Endothelial cell of umbilical vein (primary cell): ENCODE measurements at regions not wholly inside any gene's neighbourhood (a gene's known extent, or its start where the extent isn't known, plus 50 kb on each side); places are given as distances from the start of the nearest gene placed in this dataset.

Experiments
- BruUV-seq: library from RNA; stranded (reverse); fragments of 400-500 nt; replicated peaks from 2 replicates; lab custom pipeline; 2021; lab: Mats Ljungman, UMichigan
- CTCF ChIA-PET: fragments of 300-600, 350-600 bp; sonication (Branson Sonifier 250); formaldehyde crosslinking; loops from one replicate; lab custom pipeline; 2021; ENCODE audit warnings: antibody characterized with exemption, inconsistent platforms; lab: Charles Lee
- POLR2A ChIA-PET: fragments of 300-600, 350-600 bp; sonication (Branson Sonifier 250); formaldehyde crosslinking; loops from one replicate; lab custom pipeline; 2021; ENCODE audit warnings: antibody characterized with exemption, inconsistent platforms; lab: Charles Lee
- DNase-seq: peaks from one replicate; pipeline ENCODE4 v3.0.0-alpha.2; 2011; ENCODE audit warnings: low read depth, low spot score
- FAIRE-seq: peaks from 2 replicates; lab custom pipeline; 2011; peaks lifted over from hg19 to GRCh38; lab: Jason Lieb, UNC
- H2AFZ ChIP-seq: 2 replicates; pipeline ENCODE4 v1.6.0; 2012; ENCODE audit warnings: low read depth, low read length, control low read depth, inconsistent platforms
- H3K27ac ChIP-seq: 2 replicates; pipeline ENCODE4 v1.5.1; 2011; ENCODE audit warnings: low read depth, mild to moderate bottlenecking, control low read depth, low read length, moderate library complexity; ENCODE audit not compliant: insufficient read depth
- H3K27me3 ChIP-seq, 2 experiments: 2 replicates each; pipeline versions ENCODE4 v1.6.0 to v1.6.1; 2011; ENCODE audit warnings: low read length in 2 of 2, mixed read lengths in 1 of 2; ENCODE audit not compliant: control insufficient read depth in 2 of 2, insufficient read depth in 2 of 2
- H3K36me3 ChIP-seq, 2 experiments: 2 replicates in 1 of 2; 3 replicates in 1 of 2; pipeline ENCODE4 v1.5.1; 2011; ENCODE audit warnings: low read length in 2 of 2, mild to moderate bottlenecking in 1 of 2, moderate library complexity in 1 of 2; ENCODE audit not compliant: control insufficient read depth in 2 of 2, insufficient read depth in 2 of 2; ENCODE audit errors: extremely low read depth in 1 of 2
- H3K4me1 ChIP-seq: 3 replicates; pipeline ENCODE4 v1.5.1; 2011; ENCODE audit warnings: mild to moderate bottlenecking, low read length; ENCODE audit not compliant: control insufficient read depth, insufficient read depth; ENCODE audit errors: extremely low read depth
- H3K4me2 ChIP-seq: 2 replicates; pipeline ENCODE4 v1.6.1; 2011; ENCODE audit warnings: low read length, control low read depth, mixed read lengths; ENCODE audit not compliant: insufficient read depth
- H3K4me3 ChIP-seq, 3 experiments: fragments of 200-600 bp in 1 of 3; sonication (generic), shearing (Covaris generic) in 1 of 3; replicated peaks in 1 of 3; 2 replicates each; pipeline ENCODE4 v1.5.1; 2011 to 2016; ENCODE audit warnings: control low read depth in 3 of 3, low read length in 3 of 3, mild to moderate bottlenecking in 2 of 3, inconsistent platforms in 1 of 3, low read depth in 1 of 3, moderate library complexity in 1 of 3; ENCODE audit not compliant: insufficient read depth in 1 of 3
- H3K79me2 ChIP-seq: 2 replicates; pipeline ENCODE4 v1.6.0; 2012; ENCODE audit warnings: low read length, inconsistent platforms; ENCODE audit not compliant: control insufficient read depth, insufficient read depth
- H3K9ac ChIP-seq: replicated peaks from 2 replicates; pipeline ENCODE3; 2011; ENCODE audit warnings: low read length, control low read depth; ENCODE audit not compliant: insufficient read depth; ENCODE audit errors: extremely low read depth
- H3K9me1 ChIP-seq: replicated peaks from 3 replicates; pipeline ENCODE4 v1.6.0; 2011; ENCODE audit warnings: mild to moderate bottlenecking, low read length; ENCODE audit not compliant: control insufficient read depth, insufficient read depth; ENCODE audit errors: extremely low read depth
- H3K9me3 ChIP-seq: replicated peaks from 2 replicates; pipeline ENCODE4 v1.5.1; 2012; ENCODE audit warnings: low read length, inconsistent platforms; ENCODE audit not compliant: control insufficient read depth, insufficient read depth
- H4K20me1 ChIP-seq: replicated peaks from 2 replicates; pipeline ENCODE3; 2011; ENCODE audit warnings: mild to moderate bottlenecking, low read length; ENCODE audit not compliant: control insufficient read depth, insufficient read depth; ENCODE audit errors: extremely low read depth
- CTCF ChIP-seq, 2 donors: IDR thresholded peaks; 1 replicate in 1 of 2; 2 replicates in 1 of 2; pipeline ENCODE4 v1.5.1; 2011; ENCODE audit warnings: low read length in 2 of 2, mild to moderate bottlenecking in 2 of 2, moderate library complexity in 2 of 2, control low read depth in 1 of 2, inconsistent platforms in 1 of 2, low read depth in 1 of 2; ENCODE audit not compliant: insufficient read depth in 1 of 2; ENCODE audit errors: extremely low read depth in 1 of 2
- EZH2 ChIP-seq: IDR thresholded peaks from 2 replicates; pipeline ENCODE4 v1.6.1; 2012; ENCODE audit warnings: borderline replicate concordance, low read depth, mild to moderate bottlenecking, moderate library complexity, low read length, inconsistent platforms; ENCODE audit not compliant: severe bottlenecking
- FOS ChIP-seq: IDR thresholded peaks from 2 replicates; pipeline ENCODE4 v1.6.1; 2011; ENCODE audit warnings: mild to moderate bottlenecking, low read length, moderate library complexity, borderline replicate concordance; ENCODE audit not compliant: insufficient read depth
- GATA2 ChIP-seq: IDR thresholded peaks from 2 replicates; pipeline ENCODE4 v1.7.0; 2011; ENCODE audit warnings: low read depth, mild to moderate bottlenecking, moderate library complexity, mixed read lengths, low read length; ENCODE audit not compliant: insufficient read length, insufficient read depth
- JUN ChIP-seq: IDR thresholded peaks from 2 replicates; pipeline ENCODE4 v1.6.1; 2011; ENCODE audit warnings: borderline replicate concordance, low read depth; ENCODE audit not compliant: insufficient read length, insufficient read depth
- MAX ChIP-seq: IDR thresholded peaks from 2 replicates; pipeline ENCODE4 v1.6.1; 2011; ENCODE audit not compliant: insufficient read depth, insufficient read length
- MYC ChIP-seq: IDR thresholded peaks from one replicate; pipeline ENCODE4 v1.6.1; 2011; ENCODE audit warnings: mild to moderate bottlenecking, low read depth, low read length
- POLR2A ChIP-seq: IDR thresholded peaks from 2 replicates; pipeline ENCODE4 v1.6.1; 2012; ENCODE audit warnings: low read depth, mild to moderate bottlenecking, control low read depth, low read length
- POLR2AphosphoS5 ChIP-seq: IDR thresholded peaks from 2 replicates; pipeline ENCODE4 v1.6.1; 2012; ENCODE audit warnings: low read depth, mild to moderate bottlenecking, control low read depth, low read length, moderate library complexity; ENCODE audit not compliant: insufficient read depth
- dilution Hi-C: fragments of 300-500 bp; cut with MboI; formaldehyde crosslinking; loops from one replicate; pipeline ENCODE4 v1.15.0; 2019; ENCODE audit warnings: low sequenced_read_pairs; ENCODE audit not compliant: extremely low pct_ligation_motif_present
- intact Hi-C: fragments of 100-400 bp; cut with micrococcal nuclease; formaldehyde crosslinking; loops from one replicate; pipeline ENCODE4 v1.10.0; 2022

GRCh38 chr3:191869738-191870415 is 408.9 kb downstream of the PYDC2 start:
- Histone ChIP-seq H2AFZ (peak overlapping the region; percentile 45), H3K9me1 (no peaks in the 10 kb centered on the region), H3K4me2 (peak overlapping the region; percentile 36), H3K4me1 (peaks cover 4% of the 10 kb centered on the region), H3K36me3 (no peaks in the 10 kb centered on the region), H4K20me1 (no peaks in the 10 kb centered on the region), H3K9me3 (no peaks in the 10 kb centered on the region), H3K79me2 (no peaks in the 10 kb centered on the region), H3K27me3 (no peaks in the 10 kb centered on the region), H3K4me3 (no peak overlapping the region), H3K9ac (no peak overlapping the region), H3K27ac (no peak overlapping the region)
- peak; percentile 64 for FAIRE-seq
- TF ChIP-seq POLR2AphosphoS5, result no peak
- no peak for TF ChIP-seq MYC
- ChIA-PET CTCF (interaction anchor here (1.1 to 1.5 kb wide), 3 partner anchors 20 to 734 kb away, joined by 3 to 4 read pairs (median 3); no protein-coding TSS in a partner anchor), POLR2A (no interaction called here)
- no TSS peak for BruUV-seq
- peak; percentile 54 for DNase-seq
- dilution Hi-C loops, result no loop called here
- intact Hi-C loops, result no loop called here

- TF ChIP-seq POLR2AphosphoS5 (no peak), GATA2 (no peak), MAX (no peak), EZH2 (no peak), POLR2A (no peak), FOS (no peak), JUN (no peak), CTCF (IDR thresholded peaks at IDR 0.05; ENCODE audit: extremely low read depth in 1 of 2, insufficient read depth in 1 of 2, low read depth in 1 of 2, low read length in 2 of 2) (no peak), MYC (no peak)
- H2AFZ ChIP-seq, result no peak overlapping the region
- H3K4me2 ChIP-seq, result no peak overlapping the region
- ChIA-PET POLR2A (no interaction called here), CTCF (interaction anchor here (1.8 kb wide), 1 partner anchor 15 kb away, joined by 4 read pairs; no protein-coding TSS in a partner anchor)
- no peaks in the 10 kb centered on the region for H3K9me1 ChIP-seq
- no peaks in the 10 kb centered on the region for H3K9me3 ChIP-seq
- H3K36me3 ChIP-seq, result no peaks in the 10 kb centered on the region
- intact Hi-C loops (no loop called here), dilution Hi-C loops (no loop called here)
- H3K79me2 ChIP-seq, result no peaks in the 10 kb centered on the region
- H3K27me3 ChIP-seq, result no peaks in the 10 kb centered on the region
- H4K20me1 ChIP-seq, result no peaks in the 10 kb centered on the region
- no peak overlapping the region for H3K4me3 ChIP-seq
- no peak overlapping the region for H3K27ac ChIP-seq
- H3K9ac ChIP-seq, result no peak overlapping the region
- no peak for DNase-seq
- H3K4me1 ChIP-seq, result peaks cover 4% of the 10 kb centered on the region
- FAIRE-seq, result no peak
- no TSS peak for BruUV-seq
Observed at GRCh38 chr3:191873736-191874135, 412.8 kb downstream of the PYDC2 start.
